Keratinocyte (primary cell): ENCODE measurements at regions not wholly inside any gene's neighbourhood (a gene's known extent, or its start where the extent isn't known, plus 50 kb on each side); places are given as distances from the start of the nearest gene placed in this dataset.

Experiments
- CTCF ChIP-seq, 3 experiments: IDR thresholded peaks in 1 of 3; conservative IDR thresholded peaks in 1 of 3; optimal IDR thresholded peaks in 1 of 3; 2 replicates in 2 of 3; 3 replicates in 1 of 3; pipeline versions ENCODE3 to v1.5.1; 2011; ENCODE audit warnings: low read length in 3 of 3, mild to moderate bottlenecking in 3 of 3, moderate library complexity in 2 of 3, control low read depth in 1 of 3, inconsistent platforms in 1 of 3; ENCODE audit not compliant: insufficient read depth in 2 of 3; ENCODE audit errors: extremely low read depth in 1 of 3
- EZH2 ChIP-seq: IDR thresholded peaks from one replicate; pipeline ENCODE4 v1.6.1; 2012; ENCODE audit warnings: inconsistent platforms, mild to moderate bottlenecking, low read length, moderate library complexity

DNA sequence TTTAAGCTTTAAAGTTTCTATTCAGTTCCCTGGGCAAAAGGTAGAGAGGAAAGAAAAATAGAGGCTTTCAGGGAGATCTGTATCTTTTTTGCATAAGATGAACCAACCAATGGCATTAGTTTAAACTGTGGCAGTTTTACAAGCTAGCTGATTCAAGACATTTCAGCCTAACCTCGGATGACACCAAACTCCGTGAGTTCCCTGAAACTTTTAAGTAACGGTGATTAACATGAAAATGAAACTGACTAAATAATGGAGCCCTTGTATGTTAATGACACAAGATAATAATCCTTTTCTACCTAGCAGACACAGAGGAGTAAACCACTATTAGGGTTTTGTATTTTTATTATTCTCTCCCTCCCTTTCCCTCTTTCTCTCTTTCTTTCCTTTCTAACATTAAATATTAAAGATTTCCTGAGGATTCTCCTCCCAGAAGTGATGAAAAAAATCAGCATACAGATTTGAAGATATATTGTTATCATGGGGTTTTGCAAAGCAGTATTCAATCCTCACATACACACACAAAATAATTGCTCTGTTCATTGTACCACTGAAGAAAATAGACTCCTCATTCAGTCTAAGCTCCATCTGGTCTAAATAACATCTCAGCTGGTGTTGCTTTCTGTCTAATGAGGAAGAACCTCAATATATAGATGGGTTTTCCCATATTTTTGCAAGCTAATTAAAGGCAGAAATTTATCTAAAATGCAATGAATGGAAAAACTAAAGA, 483.8 kb downstream of the NOVA1 start:
- TF ChIP-seq CTCF (optimal IDR thresholded peaks at IDR 0.05 in 1 of 3, IDR thresholded peaks at IDR 0.05 in 1 of 3, conservative IDR thresholded peaks at IDR 0.05 in 1 of 3; ENCODE audit: extremely low read depth in 1 of 3, insufficient read depth in 2 of 3, low read length in 3 of 3) = no peak
- TF ChIP-seq EZH2 = no peak
